ENCODE measurements at regions not wholly inside any gene's neighbourhood (a gene's known extent, or its start where the extent isn't known, plus 50 kb on each side); places are given as distances from the start of the nearest gene placed in this dataset.
A peak's percentile ranks its signal among the peaks of the same experiment; 100 is the strongest.

DNA sequence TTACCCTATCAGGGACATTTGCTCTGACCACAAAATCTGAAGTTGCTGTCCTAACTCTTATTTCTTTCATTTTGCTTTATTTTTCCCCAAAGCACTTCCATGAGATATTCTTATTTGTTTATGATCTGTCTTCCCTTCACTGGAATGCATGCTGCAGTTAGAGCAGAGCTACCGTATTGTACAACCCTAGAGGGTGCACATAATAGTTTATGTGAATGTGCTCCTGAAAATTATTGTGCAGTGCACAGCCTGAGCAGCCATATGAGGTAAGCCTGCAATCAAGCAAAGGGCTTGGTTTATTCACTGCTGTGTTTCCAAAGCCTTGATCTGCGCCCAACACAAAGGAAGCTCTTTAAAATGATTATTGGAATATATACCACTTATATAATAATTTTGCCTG, 120.3 kb upstream of the CADPS start:
- H3K27ac ChIP-seq (ENCODE audit: low read depth, low read length): no peak overlapping the region
- no peaks in the 10 kb centered on the region for H3K27me3 ChIP-seq (ENCODE audit: control insufficient read depth, insufficient read depth, low read length)
- no peaks in the 10 kb centered on the region for H3K4me1 ChIP-seq (ENCODE audit: control insufficient read depth, insufficient read depth, low read length)
- no peak for DNase-seq (ENCODE audit: low read depth in 4 of 6, low spot score in 6 of 6)
- no peaks in the 10 kb centered on the region for H3K36me3 ChIP-seq (ENCODE audit: control insufficient read depth, insufficient read depth, low read length)
- H3K9me3 ChIP-seq (ENCODE audit: control insufficient read depth, insufficient read depth, low read length): no peaks in the 10 kb centered on the region
- 83% methylated on average over 1 of the region's 2 CpGs for WGBS (ENCODE audit: insufficient coverage)
- H3K4me3 ChIP-seq (ENCODE audit: low read depth, low read length): no peak overlapping the region

- H3K27me3 ChIP-seq (ENCODE audit: control insufficient read depth, insufficient read depth, low read length): no peaks in the 10 kb centered on the region
- H3K4me1 ChIP-seq (ENCODE audit: control insufficient read depth, insufficient read depth, low read length): no peaks in the 10 kb centered on the region
- no peak overlapping the region for H3K4me3 ChIP-seq (ENCODE audit: low read depth, low read length)
- H3K9me3 ChIP-seq (ENCODE audit: control insufficient read depth, insufficient read depth, low read length): no peaks in the 10 kb centered on the region
- DNase-seq (ENCODE audit: low read depth in 4 of 6, low spot score in 6 of 6): no peak
- no CpG with 5 or more reads among the region's 2 CpGs for WGBS (ENCODE audit: insufficient coverage)
- no peak overlapping the region for H3K27ac ChIP-seq (ENCODE audit: low read depth, low read length)
- no peaks in the 10 kb centered on the region for H3K36me3 ChIP-seq (ENCODE audit: control insufficient read depth, insufficient read depth, low read length)
Measured at GRCh38 chr3:62997369-62997768, 122.2 kb upstream of the CADPS start.

DNA sequence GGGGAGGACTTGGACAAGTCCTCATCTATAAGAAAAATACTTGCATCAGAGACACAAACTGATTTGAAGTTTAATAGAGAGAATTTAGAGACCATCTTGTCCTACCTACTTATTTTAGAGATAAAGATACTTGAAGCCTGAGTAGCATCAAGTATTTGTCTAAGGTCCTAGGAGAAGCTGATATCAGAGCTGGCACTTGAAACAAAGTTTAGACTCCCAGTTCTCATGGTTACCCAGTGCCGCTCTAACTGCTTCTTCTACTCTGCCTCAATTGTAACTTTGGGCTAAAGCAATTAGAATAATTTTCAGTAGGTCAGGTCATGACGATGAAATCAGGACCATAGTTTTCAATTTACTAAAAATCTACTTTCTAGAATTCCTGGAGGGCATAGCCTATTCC, 123.9 kb upstream of the CADPS start:
- H3K9me3 ChIP-seq (ENCODE audit: control insufficient read depth, insufficient read depth, low read length): peaks cover 3% of the 10 kb centered on the region
- no peak for DNase-seq (ENCODE audit: low read depth in 4 of 6, low spot score in 6 of 6)
- WGBS (ENCODE audit: insufficient coverage): 0% methylated on average over 1 of the region's 2 CpGs
- H3K27ac ChIP-seq (ENCODE audit: low read depth, low read length): no peak overlapping the region
- H3K36me3 ChIP-seq (ENCODE audit: control insufficient read depth, insufficient read depth, low read length): no peaks in the 10 kb centered on the region
- H3K4me3 ChIP-seq (ENCODE audit: low read depth, low read length): no peak overlapping the region
- no peaks in the 10 kb centered on the region for H3K27me3 ChIP-seq (ENCODE audit: control insufficient read depth, insufficient read depth, low read length)
- H3K4me1 ChIP-seq (ENCODE audit: control insufficient read depth, insufficient read depth, low read length): no peaks in the 10 kb centered on the region

- Histone ChIP-seq H3K27me3 (ENCODE audit: control insufficient read depth, insufficient read depth, low read length) (no peaks in the 10 kb centered on the region), H3K4me3 (ENCODE audit: low read depth, low read length) (no peak overlapping the region), H3K9me3 (ENCODE audit: control insufficient read depth, insufficient read depth, low read length) (peaks cover 3% of the 10 kb centered on the region), H3K27ac (ENCODE audit: low read depth, low read length) (no peak overlapping the region), H3K4me1 (ENCODE audit: control insufficient read depth, insufficient read depth, low read length) (no peaks in the 10 kb centered on the region), H3K36me3 (ENCODE audit: control insufficient read depth, insufficient read depth, low read length) (no peaks in the 10 kb centered on the region)
- no CpG with 5 or more reads among the region's 1 CpG for WGBS (ENCODE audit: insufficient coverage)
- no peak for DNase-seq (ENCODE audit: low read depth in 4 of 6, low spot score in 6 of 6)
Measured at GRCh38 chr3:62999791-63000190, 124.6 kb upstream of the CADPS start.

DNA sequence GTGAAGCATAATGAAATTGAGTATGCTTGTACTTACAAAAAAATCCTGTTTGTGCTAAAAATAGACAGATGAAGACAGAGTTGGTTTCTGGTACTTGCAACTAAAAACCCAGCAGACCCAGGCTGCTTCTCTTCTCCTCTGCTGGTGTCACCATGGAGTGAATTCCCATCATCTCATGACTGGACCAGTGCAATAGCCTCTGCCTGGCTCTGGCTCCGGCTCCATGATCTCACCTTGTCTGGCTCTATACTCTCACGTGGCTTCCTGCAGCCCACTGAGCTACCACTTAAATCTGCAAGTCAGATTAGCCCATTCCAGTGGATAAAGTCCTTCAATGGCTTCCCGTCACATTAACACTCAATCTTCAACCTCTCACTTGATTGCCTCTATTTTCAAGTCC, 129.2 kb upstream of the CADPS start:
- WGBS (ENCODE audit: insufficient coverage): 60% methylated on average over 3 of the region's 3 CpGs
- H3K27ac ChIP-seq (ENCODE audit: low read depth, low read length): no peak overlapping the region
- DNase-seq (ENCODE audit: low read depth in 4 of 6, low spot score in 6 of 6): no peak

GRCh38 chr3:63015614-63016309, 140.5 kb upstream of the CADPS start:
- H3K27ac ChIP-seq (ENCODE audit: low read depth, low read length): no peak overlapping the region

More for the DNA sequence above, 129.2 kb upstream of the CADPS start:
- Histone ChIP-seq H3K27me3 (ENCODE audit: control insufficient read depth, insufficient read depth, low read length) (no peaks in the 10 kb centered on the region), H3K4me3 (ENCODE audit: low read depth, low read length) (no peak overlapping the region), H3K9me3 (ENCODE audit: control insufficient read depth, insufficient read depth, low read length) (peaks cover 3% of the 10 kb centered on the region), H3K4me1 (ENCODE audit: control insufficient read depth, insufficient read depth, low read length) (no peaks in the 10 kb centered on the region), H3K36me3 (ENCODE audit: control insufficient read depth, insufficient read depth, low read length) (no peaks in the 10 kb centered on the region)

GRCh38 chr3:63022114-63022513, 146.9 kb upstream of the CADPS start:
- H3K27me3 ChIP-seq (ENCODE audit: control insufficient read depth, insufficient read depth, low read length): no peaks in the 10 kb centered on the region
- H3K4me3 ChIP-seq (ENCODE audit: low read depth, low read length): no peak overlapping the region
- no peaks in the 10 kb centered on the region for H3K9me3 ChIP-seq (ENCODE audit: control insufficient read depth, insufficient read depth, low read length)
- no peak overlapping the region for H3K27ac ChIP-seq (ENCODE audit: low read depth, low read length)
- DNase-seq (ENCODE audit: low read depth in 4 of 6, low spot score in 6 of 6): no peak
- no peaks in the 10 kb centered on the region for H3K4me1 ChIP-seq (ENCODE audit: control insufficient read depth, insufficient read depth, low read length)
- 50% methylated on average over 1 of the region's 2 CpGs for WGBS (ENCODE audit: insufficient coverage)
- H3K36me3 ChIP-seq (ENCODE audit: control insufficient read depth, insufficient read depth, low read length): no peaks in the 10 kb centered on the region

More at GRCh38 chr3:63015614-63016309, 140.5 kb upstream of the CADPS start:
- WGBS (ENCODE audit: insufficient coverage): 70% methylated on average over 5 of the region's 11 CpGs
- Histone ChIP-seq H3K4me3 (ENCODE audit: low read depth, low read length) (no peak overlapping the region), H3K27me3 (ENCODE audit: control insufficient read depth, insufficient read depth, low read length) (no peaks in the 10 kb centered on the region), H3K9me3 (ENCODE audit: control insufficient read depth, insufficient read depth, low read length) (no peaks in the 10 kb centered on the region), H3K4me1 (ENCODE audit: control insufficient read depth, insufficient read depth, low read length) (peaks cover 6% of the 10 kb centered on the region), H3K36me3 (ENCODE audit: control insufficient read depth, insufficient read depth, low read length) (no peaks in the 10 kb centered on the region)
- peak in 1 of 6 donors; percentile 56 for DNase-seq (ENCODE audit: low read depth in 4 of 6, low spot score in 6 of 6)

- H3K4me3 ChIP-seq (ENCODE audit: low read depth, low read length): no peak overlapping the region
- no peaks in the 10 kb centered on the region for H3K9me3 ChIP-seq (ENCODE audit: control insufficient read depth, insufficient read depth, low read length)
- WGBS (ENCODE audit: insufficient coverage): 85% methylated on average over 2 of the region's 2 CpGs
- no peak overlapping the region for H3K27ac ChIP-seq (ENCODE audit: low read depth, low read length)
- no peaks in the 10 kb centered on the region for H3K4me1 ChIP-seq (ENCODE audit: control insufficient read depth, insufficient read depth, low read length)
- no peak for DNase-seq (ENCODE audit: low read depth in 4 of 6, low spot score in 6 of 6)
- H3K27me3 ChIP-seq (ENCODE audit: control insufficient read depth, insufficient read depth, low read length): no peaks in the 10 kb centered on the region
- no peaks in the 10 kb centered on the region for H3K36me3 ChIP-seq (ENCODE audit: control insufficient read depth, insufficient read depth, low read length)
Measured at GRCh38 chr3:63026722-63027121, 151.5 kb upstream of the CADPS start.

- no peak overlapping the region for H3K4me3 ChIP-seq (ENCODE audit: low read depth, low read length)
- H3K9me3 ChIP-seq (ENCODE audit: control insufficient read depth, insufficient read depth, low read length): no peaks in the 10 kb centered on the region
- WGBS (ENCODE audit: insufficient coverage): no CpG with 5 or more reads among the region's 3 CpGs
- no peak overlapping the region for H3K27ac ChIP-seq (ENCODE audit: low read depth, low read length)
- no peaks in the 10 kb centered on the region for H3K4me1 ChIP-seq (ENCODE audit: control insufficient read depth, insufficient read depth, low read length)
- H3K27me3 ChIP-seq (ENCODE audit: control insufficient read depth, insufficient read depth, low read length): no peaks in the 10 kb centered on the region
- DNase-seq (ENCODE audit: low read depth in 4 of 6, low spot score in 6 of 6): no peak
- no peaks in the 10 kb centered on the region for H3K36me3 ChIP-seq (ENCODE audit: control insufficient read depth, insufficient read depth, low read length)
Measured at GRCh38 chr3:63029326-63029725, 154.1 kb upstream of the CADPS start.

DNA sequence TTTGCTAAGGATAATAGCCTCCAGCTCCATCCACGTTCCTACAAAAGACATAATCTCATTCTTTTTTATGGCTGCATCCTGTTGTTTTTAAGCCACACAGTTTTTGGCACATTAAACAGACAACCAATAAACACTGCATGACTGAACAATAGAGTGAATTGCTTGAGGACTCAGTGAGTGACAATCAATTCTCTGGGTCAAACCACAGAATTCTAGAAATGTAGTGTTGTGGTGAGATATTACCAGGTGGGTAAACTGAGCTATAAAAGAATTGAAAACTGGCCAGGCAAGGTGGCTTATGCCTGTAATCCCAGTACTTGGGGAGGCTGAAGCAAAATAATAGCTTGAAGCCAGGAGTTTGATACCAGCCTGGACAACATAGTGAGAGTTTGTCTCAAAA, 154.7 kb upstream of the CADPS start:
- DNase-seq (ENCODE audit: low read depth in 4 of 6, low spot score in 6 of 6): no peak
- H3K4me3 ChIP-seq (ENCODE audit: low read depth, low read length): no peak overlapping the region
- H3K9me3 ChIP-seq (ENCODE audit: control insufficient read depth, insufficient read depth, low read length): no peaks in the 10 kb centered on the region
- no CpG with 5 or more reads among the region's 1 CpG for WGBS (ENCODE audit: insufficient coverage)
- no peaks in the 10 kb centered on the region for H3K27me3 ChIP-seq (ENCODE audit: control insufficient read depth, insufficient read depth, low read length)
- no peak overlapping the region for H3K27ac ChIP-seq (ENCODE audit: low read depth, low read length)
- no peaks in the 10 kb centered on the region for H3K36me3 ChIP-seq (ENCODE audit: control insufficient read depth, insufficient read depth, low read length)
- H3K4me1 ChIP-seq (ENCODE audit: control insufficient read depth, insufficient read depth, low read length): no peaks in the 10 kb centered on the region

Data from spinal cord (tissue), 9 donors.